Body of pancreas (tissue), 4 donors: ENCODE measurements at regions not wholly inside any gene's neighbourhood (a gene's known extent, or its start where the extent isn't known, plus 50 kb on each side); places are given as distances from the start of the nearest gene placed in this dataset.

Experiments used
- ATAC-seq: fragments of 150-250 bp; one replicate; pipeline ENCODE4 v1.9.1; 2016
- DNase-seq, 4 donors: peaks; one replicate each; pipeline ENCODE4 v3.0.0-alpha.2; 2019
- H3K27ac ChIP-seq, 4 donors: fragments of 200-600 bp; sonication (generic); 1 replicate in 3 of 4; 2 replicates in 1 of 4; pipeline versions ENCODE4 v1.5.1 to v1.6.1; 2016 to 2019; ENCODE audit warnings: mild to moderate bottlenecking in 1 of 4, mixed read lengths in 1 of 4, moderate library complexity in 1 of 4
- H3K27me3 ChIP-seq, 2 donors: fragments of 200-600 bp; sonication (generic); one replicate each; pipeline ENCODE4 v1.6.0; 2016; ENCODE audit warnings: mild to moderate bottlenecking in 1 of 2
- H3K36me3 ChIP-seq, 2 donors: fragments of 200-600 bp; sonication (generic); replicated peaks in 1 of 2; 2 replicates each; pipeline ENCODE4 v1.5.1; 2016; ENCODE audit warnings: low read depth in 2 of 2; ENCODE audit not compliant: insufficient read depth in 1 of 2
- H3K4me1 ChIP-seq: fragments of 200-600 bp; sonication (generic); one replicate; pipeline ENCODE4 v1.6.0; 2016
- H3K4me3 ChIP-seq, 2 donors: fragments of 200-600 bp; sonication (generic); 1 replicate in 1 of 2; 2 replicates in 1 of 2; pipeline ENCODE4 v1.5.1; 2016 to 2019
- H3K9me3 ChIP-seq, 3 donors: fragments of 200-600 bp; sonication (generic); 1 replicate in 2 of 3; 2 replicates in 1 of 3; pipeline ENCODE4 v1.5.1; 2016
- POLR2A ChIP-seq, 3 donors: fragments of 450-650 bp; IDR thresholded peaks; one replicate each; pipeline ENCODE4 v1.6.1; 2016; ENCODE audit warnings: antibody characterized with exemption in 3 of 3, mild to moderate bottlenecking in 2 of 3
- WGBS, 2 donors: methylation state at CpG; one replicate each; pipeline ENCODE4 v1.1.5; 2017; 5-methylcytosine and 5-hydroxymethylcytosine counted together
- intact Hi-C: fragments of 100-400 bp; cut with DNase I; formaldehyde crosslinking; loops from one replicate; pipeline ENCODE4 v1.15.1; 2023
- TF ChIP-seq, protein P1 (sequence below), 7 experiments: fragments of 450-650 bp in 4 of 7; fragments of 200-600 bp in 3 of 7; sonication (generic) in 3 of 7; IDR thresholded peaks; one replicate each; pipeline ENCODE4 v1.5.1; 2016 to 2019; ENCODE audit warnings: antibody characterized with exemption in 7 of 7

DNA sequence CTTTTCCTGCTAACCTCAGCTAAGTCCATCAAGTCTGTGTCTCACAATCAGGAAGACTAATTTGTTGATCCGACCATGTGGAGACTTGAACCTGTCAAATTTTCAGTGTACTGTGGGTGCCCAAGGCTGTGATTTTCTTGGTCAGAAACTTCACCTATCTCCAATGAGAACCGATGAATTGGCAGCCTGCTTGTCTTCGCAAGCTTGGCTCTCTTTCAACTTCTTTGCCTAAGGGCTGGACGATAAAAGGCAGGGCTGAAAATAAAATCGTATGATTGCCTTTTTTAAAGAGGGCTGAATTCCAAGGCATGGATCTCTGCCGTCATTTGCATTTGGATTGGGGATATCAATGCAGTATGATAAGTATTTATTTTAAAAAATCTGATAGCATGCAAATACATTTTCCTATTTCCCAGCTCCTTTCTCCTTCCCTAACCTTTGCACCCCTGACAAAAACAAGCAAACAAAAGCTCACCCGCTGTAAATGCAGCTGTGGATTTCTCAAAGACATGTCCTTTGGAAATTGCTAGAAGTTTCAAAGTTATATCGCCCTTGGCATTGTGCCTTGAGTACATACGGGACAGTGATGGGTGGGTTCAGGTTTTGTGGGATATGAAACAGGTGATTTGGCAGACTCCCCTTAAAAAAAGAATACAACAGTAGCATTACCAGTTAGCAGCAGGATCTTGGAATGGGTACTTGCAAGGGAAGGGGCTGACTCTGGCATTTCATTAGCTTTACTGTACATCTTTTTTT is 80.6 kb downstream of the NPTX2 start:
- Histone ChIP-seq H3K4me3 (no peak overlapping the region), H3K27me3 (no peaks in the 10 kb centered on the region), H3K36me3 (no peaks in the 10 kb centered on the region), H3K9me3 (peaks cover 0 to 11% (median 0%) of the 10 kb centered on the region in 3 donors), H3K27ac (peak overlapping the region; percentile 60 to 64 (median 62)), H3K4me1 (peaks cover 19% of the 10 kb centered on the region)
- intact Hi-C loops = no loop called here
- 32 to 35% methylated on average over 9 of the region's 9 CpGs for WGBS, 2 donors
- DNase-seq = peak; percentile 70 to 90 (median 80)
- ATAC-seq = peak; percentile 90
- TF ChIP-seq, protein P1, sequence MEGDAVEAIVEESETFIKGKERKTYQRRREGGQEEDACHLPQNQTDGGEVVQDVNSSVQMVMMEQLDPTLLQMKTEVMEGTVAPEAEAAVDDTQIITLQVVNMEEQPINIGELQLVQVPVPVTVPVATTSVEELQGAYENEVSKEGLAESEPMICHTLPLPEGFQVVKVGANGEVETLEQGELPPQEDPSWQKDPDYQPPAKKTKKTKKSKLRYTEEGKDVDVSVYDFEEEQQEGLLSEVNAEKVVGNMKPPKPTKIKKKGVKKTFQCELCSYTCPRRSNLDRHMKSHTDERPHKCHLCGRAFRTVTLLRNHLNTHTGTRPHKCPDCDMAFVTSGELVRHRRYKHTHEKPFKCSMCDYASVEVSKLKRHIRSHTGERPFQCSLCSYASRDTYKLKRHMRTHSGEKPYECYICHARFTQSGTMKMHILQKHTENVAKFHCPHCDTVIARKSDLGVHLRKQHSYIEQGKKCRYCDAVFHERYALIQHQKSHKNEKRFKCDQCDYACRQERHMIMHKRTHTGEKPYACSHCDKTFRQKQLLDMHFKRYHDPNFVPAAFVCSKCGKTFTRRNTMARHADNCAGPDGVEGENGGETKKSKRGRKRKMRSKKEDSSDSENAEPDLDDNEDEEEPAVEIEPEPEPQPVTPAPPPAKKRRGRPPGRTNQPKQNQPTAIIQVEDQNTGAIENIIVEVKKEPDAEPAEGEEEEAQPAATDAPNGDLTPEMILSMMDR (IDR thresholded peaks at IDR 0.05) = no peak
- no peak for TF ChIP-seq POLR2A (IDR thresholded peaks at IDR 0.05)

- Histone ChIP-seq H3K4me3 (no peak overlapping the region), H3K9me3 (no peaks in the 10 kb centered on the region), H3K27me3 (no peaks in the 10 kb centered on the region), H3K27ac (peak overlapping the region in 2 of 4 donors; percentile 22 to 41), H3K36me3 (no peaks in the 10 kb centered on the region), H3K4me1 (peaks cover 19% of the 10 kb centered on the region)
- ATAC-seq (no peak), DNase-seq (no peak)
- no peak for TF ChIP-seq POLR2A (IDR thresholded peaks at IDR 0.05)
- TF ChIP-seq, protein P1 (IDR thresholded peaks at IDR 0.05) = no peak
- intact Hi-C loops = no loop called here
- 48 to 67% methylated on average over 2 of the region's 2 CpGs for WGBS, 2 donors
These were observed 81.9 kb downstream of the NPTX2 start for GRCh38 chr7:98698976-98699375.

DNA sequence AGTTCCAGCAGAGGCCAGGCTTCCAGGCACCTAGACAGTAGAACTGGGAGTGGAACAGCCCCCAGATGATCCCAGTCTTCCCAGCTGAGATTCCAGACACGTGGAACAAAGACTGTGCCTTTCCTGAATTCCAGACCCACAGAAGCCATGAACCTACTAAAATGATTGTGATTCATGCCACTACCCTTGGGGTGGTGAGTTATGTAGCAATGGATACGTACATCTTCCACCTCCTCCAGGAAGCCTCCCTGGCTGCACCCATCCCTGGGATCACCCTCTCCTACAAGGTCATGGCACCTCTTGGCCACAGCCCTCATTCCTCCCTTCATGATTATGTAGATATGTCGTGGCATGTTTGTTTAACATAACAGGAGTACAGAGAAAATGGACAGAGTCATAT is 83.4 kb downstream of the NPTX2 start:
- ATAC-seq (no peak), DNase-seq (no peak)
- Histone ChIP-seq H3K27ac (no peak overlapping the region), H3K36me3 (no peaks in the 10 kb centered on the region), H3K4me3 (no peak overlapping the region), H3K4me1 (peaks cover 19% of the 10 kb centered on the region), H3K27me3 (no peaks in the 10 kb centered on the region), H3K9me3 (no peaks in the 10 kb centered on the region)
- WGBS, 2 donors = 53 to 59% methylated on average over 2 to 3 of the region's 3 CpGs
- TF ChIP-seq POLR2A (IDR thresholded peaks at IDR 0.05) = no peak
- TF ChIP-seq, protein P1 (IDR thresholded peaks at IDR 0.05) = no peak
- intact Hi-C loops = no loop called here

DNA sequence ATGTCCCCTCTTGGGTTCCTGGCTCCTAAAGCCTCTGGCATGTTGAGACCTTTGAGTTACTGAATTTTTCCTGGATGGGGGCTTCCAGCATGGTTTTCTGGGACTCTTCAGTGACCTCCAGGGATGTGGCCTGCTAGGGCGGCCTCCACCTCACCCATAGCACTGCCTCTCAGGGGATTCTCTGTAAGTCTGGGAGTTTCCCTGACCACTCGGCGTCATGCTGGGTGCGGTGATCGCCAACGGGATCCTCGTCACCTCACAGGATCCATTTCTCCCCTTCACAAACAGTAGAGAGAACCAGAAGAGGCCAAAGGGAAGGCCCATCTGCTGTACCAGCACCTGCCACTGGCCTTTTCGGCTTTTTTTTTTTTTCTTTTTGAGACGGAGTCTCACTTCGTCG is 84.3 kb downstream of the NPTX2 start:
- 83 to 89% methylated on average over 11 of the region's 11 CpGs for WGBS, 2 donors
- H3K27me3 ChIP-seq = no peaks in the 10 kb centered on the region
- no peak overlapping the region for H3K27ac ChIP-seq
- H3K4me1 ChIP-seq = peaks cover 19% of the 10 kb centered on the region
- no peaks in the 10 kb centered on the region for H3K36me3 ChIP-seq
- TF ChIP-seq, protein P1 (IDR thresholded peaks at IDR 0.05) = no peak
- TF ChIP-seq POLR2A (IDR thresholded peaks at IDR 0.05) = no peak
- H3K9me3 ChIP-seq = no peaks in the 10 kb centered on the region
- H3K4me3 ChIP-seq = no peak overlapping the region
- no peak for DNase-seq
- intact Hi-C loops = no loop called here
- ATAC-seq = no peak

- DNase-seq = no peak
- H3K9me3 ChIP-seq = no peaks in the 10 kb centered on the region
- intact Hi-C loops = no loop called here
- no peak overlapping the region for H3K4me3 ChIP-seq
- H3K36me3 ChIP-seq = no peaks in the 10 kb centered on the region
- WGBS, 2 donors = 97% methylated on average over 2 of the region's 2 CpGs
- TF ChIP-seq POLR2A (IDR thresholded peaks at IDR 0.05) = no peak
- TF ChIP-seq, protein P1 (IDR thresholded peaks at IDR 0.05) = no peak
- no peaks in the 10 kb centered on the region for H3K27me3 ChIP-seq
- H3K4me1 ChIP-seq = peaks cover 18% of the 10 kb centered on the region
- no peak for ATAC-seq
- no peak overlapping the region for H3K27ac ChIP-seq
These were observed 84.9 kb downstream of the NPTX2 start for GRCh38 chr7:98702021-98702420.
